ENCODE measurements at regions not wholly inside any gene's neighbourhood (a gene's known extent, or its start where the extent isn't known, plus 50 kb on each side); places are given as distances from the start of the nearest gene placed in this dataset.

DNA sequence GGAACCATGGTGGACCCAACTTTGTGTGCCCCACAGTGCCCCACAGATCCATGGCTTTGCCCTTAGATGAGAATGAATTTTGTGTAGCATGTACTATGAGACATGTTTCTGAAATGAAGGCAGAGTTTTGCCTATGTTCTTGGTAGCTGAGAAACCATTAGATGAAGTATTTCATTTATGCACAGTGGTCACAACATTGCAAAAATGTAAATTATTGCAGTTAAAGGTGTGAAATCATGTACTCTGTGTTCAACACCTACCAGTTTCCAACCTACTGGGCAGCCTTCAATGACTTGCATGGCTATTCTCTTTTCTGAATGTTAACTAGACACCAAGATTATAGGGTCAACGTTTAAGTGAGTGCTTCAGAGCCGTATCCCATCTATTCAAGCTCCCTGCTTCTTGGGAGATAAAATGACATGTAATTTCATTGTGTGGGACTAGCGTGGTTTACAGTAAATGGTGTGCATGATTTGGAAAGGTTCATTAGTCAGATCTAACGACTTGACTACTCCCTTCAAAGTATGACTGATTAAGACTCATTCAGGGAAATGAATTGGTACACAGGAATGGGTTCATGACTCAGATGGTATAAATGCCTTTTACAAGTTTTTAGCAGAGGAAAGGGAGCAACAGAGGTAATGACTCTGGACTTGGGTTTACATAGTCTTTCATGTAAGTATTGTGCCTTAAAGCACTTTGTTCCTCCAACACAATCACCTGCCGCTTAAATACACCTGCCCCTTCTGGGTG is 106.1 kb upstream of the AKIRIN2 start:
- no peaks in the 10 kb centered on the region for H3K79me2 ChIP-seq (ENCODE audit: insufficient read depth, low read length)
- H3K4me1 ChIP-seq (ENCODE audit: insufficient read depth, low read length) = peaks cover 46% of the 10 kb centered on the region
- no peak for DNase-seq (ENCODE audit: low spot score)
- H3K4me3 ChIP-seq (replicated peaks in 1 of 3; ENCODE audit: insufficient read depth in 1 of 3, low read depth in 2 of 3, low read length in 3 of 3) = no peak overlapping the region
- POLR2A ChIA-PET = interaction anchor here (1.0 kb wide), 1 partner anchor 9 kb away, joined by 3 read pairs; no protein-coding TSS in a partner anchor
- no TSS peak for BruUV-seq (replicated peaks)
- no peak overlapping the region for H3K27ac ChIP-seq (ENCODE audit: extremely low read length, insufficient read depth, low read length)
- no peak overlapping the region for H2AFZ ChIP-seq (ENCODE audit: low read length)
- H3K9me3 ChIP-seq (ENCODE audit: low read length) = no peaks in the 10 kb centered on the region
- no peak overlapping the region for H3K9ac ChIP-seq (ENCODE audit: insufficient read depth, low read depth, low read length)
- no peak for FAIRE-seq
- ATAC-seq = no peak
- no peak overlapping the region for H3K4me2 ChIP-seq (ENCODE audit: low read depth, low read length)
- no peaks in the 10 kb centered on the region for H4K20me1 ChIP-seq (ENCODE audit: insufficient read depth, low read length)
- H3K27me3 ChIP-seq (ENCODE audit: control insufficient read depth in 1 of 2, insufficient read depth in 2 of 2, low read length in 2 of 2) = no peaks in the 10 kb centered on the region
- no peaks in the 10 kb centered on the region for H3K36me3 ChIP-seq (replicated peaks in 1 of 2; ENCODE audit: control insufficient read depth in 1 of 2, insufficient read depth in 2 of 2, low read length in 2 of 2)
- intact Hi-C loops (cut with micrococcal nuclease; ENCODE audit: unreplicated experiment) = no loop called here
- in situ Hi-C loops (cut with HindIII; ENCODE audit: extremely low pct_ligation_motif_present, low pct_unique_long_range_greater_than_20kb) = no loop called here
- CTCF ChIA-PET (ENCODE audit: low intra/inter-chr PET ratio, low total read pairs) = no interaction called here
- 92% methylated on average over 5 of the region's 5 CpGs for WGBS (ENCODE audit: low lambda C conversion rate)
- TF ChIP-seq, protein P1, sequence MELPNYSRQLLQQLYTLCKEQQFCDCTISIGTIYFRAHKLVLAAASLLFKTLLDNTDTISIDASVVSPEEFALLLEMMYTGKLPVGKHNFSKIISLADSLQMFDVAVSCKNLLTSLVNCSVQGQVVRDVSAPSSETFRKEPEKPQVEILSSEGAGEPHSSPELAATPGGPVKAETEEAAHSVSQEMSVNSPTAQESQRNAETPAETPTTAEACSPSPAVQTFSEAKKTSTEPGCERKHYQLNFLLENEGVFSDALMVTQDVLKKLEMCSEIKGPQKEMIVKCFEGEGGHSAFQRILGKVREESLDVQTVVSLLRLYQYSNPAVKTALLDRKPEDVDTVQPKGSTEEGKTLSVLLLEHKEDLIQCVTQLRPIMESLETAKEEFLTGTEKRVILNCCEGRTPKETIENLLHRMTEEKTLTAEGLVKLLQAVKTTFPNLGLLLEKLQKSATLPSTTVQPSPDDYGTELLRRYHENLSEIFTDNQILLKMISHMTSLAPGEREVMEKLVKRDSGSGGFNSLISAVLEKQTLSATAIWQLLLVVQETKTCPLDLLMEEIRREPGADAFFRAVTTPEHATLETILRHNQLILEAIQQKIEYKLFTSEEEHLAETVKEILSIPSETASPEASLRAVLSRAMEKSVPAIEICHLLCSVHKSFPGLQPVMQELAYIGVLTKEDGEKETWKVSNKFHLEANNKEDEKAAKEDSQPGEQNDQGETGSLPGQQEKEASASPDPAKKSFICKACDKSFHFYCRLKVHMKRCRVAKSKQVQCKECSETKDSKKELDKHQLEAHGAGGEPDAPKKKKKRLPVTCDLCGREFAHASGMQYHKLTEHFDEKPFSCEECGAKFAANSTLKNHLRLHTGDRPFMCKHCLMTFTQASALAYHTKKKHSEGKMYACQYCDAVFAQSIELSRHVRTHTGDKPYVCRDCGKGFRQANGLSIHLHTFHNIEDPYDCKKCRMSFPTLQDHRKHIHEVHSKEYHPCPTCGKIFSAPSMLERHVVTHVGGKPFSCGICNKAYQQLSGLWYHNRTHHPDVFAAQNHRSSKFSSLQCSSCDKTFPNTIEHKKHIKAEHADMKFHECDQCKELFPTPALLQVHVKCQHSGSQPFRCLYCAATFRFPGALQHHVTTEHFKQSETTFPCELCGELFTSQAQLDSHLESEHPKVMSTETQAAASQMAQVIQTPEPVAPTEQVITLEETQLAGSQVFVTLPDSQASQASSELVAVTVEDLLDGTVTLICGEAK (IDR thresholded peaks at IDR 0.05) = no peak
- TF ChIP-seq, protein P1 (CRISPR knock-in tag; IDR thresholded peaks at IDR 0.05) = no peak
- TF ChIP-seq KDM6A (CRISPR knock-in tag; IDR thresholded peaks at IDR 0.05; ENCODE audit: low read depth) (no peak), ZNF367 (CRISPR knock-in tag; IDR thresholded peaks at IDR 0.05; ENCODE audit: borderline replicate concordance) (no peak), ZBTB38 (CRISPR knock-in tag; IDR thresholded peaks at IDR 0.05) (no peak), ZMYM3 (CRISPR knock-in tag; IDR thresholded peaks at IDR 0.05) (no peak), ZNF737 (CRISPR knock-in tag; IDR thresholded peaks at IDR 0.05; ENCODE audit: borderline replicate concordance) (no peak), ZNF720 (CRISPR knock-in tag; IDR thresholded peaks at IDR 0.05) (no peak), MIER2 (CRISPR knock-in tag; IDR thresholded peaks at IDR 0.05) (no peak)
- TF ChIP-seq, protein P2, sequence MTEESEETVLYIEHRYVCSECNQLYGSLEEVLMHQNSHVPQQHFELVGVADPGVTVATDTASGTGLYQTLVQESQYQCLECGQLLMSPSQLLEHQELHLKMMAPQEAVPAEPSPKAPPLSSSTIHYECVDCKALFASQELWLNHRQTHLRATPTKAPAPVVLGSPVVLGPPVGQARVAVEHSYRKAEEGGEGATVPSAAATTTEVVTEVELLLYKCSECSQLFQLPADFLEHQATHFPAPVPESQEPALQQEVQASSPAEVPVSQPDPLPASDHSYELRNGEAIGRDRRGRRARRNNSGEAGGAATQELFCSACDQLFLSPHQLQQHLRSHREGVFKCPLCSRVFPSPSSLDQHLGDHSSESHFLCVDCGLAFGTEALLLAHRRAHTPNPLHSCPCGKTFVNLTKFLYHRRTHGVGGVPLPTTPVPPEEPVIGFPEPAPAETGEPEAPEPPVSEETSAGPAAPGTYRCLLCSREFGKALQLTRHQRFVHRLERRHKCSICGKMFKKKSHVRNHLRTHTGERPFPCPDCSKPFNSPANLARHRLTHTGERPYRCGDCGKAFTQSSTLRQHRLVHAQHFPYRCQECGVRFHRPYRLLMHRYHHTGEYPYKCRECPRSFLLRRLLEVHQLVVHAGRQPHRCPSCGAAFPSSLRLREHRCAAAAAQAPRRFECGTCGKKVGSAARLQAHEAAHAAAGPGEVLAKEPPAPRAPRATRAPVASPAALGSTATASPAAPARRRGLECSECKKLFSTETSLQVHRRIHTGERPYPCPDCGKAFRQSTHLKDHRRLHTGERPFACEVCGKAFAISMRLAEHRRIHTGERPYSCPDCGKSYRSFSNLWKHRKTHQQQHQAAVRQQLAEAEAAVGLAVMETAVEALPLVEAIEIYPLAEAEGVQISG (CRISPR knock-in tag; IDR thresholded peaks at IDR 0.05) = no peak
- TF ChIP-seq, protein P3, sequence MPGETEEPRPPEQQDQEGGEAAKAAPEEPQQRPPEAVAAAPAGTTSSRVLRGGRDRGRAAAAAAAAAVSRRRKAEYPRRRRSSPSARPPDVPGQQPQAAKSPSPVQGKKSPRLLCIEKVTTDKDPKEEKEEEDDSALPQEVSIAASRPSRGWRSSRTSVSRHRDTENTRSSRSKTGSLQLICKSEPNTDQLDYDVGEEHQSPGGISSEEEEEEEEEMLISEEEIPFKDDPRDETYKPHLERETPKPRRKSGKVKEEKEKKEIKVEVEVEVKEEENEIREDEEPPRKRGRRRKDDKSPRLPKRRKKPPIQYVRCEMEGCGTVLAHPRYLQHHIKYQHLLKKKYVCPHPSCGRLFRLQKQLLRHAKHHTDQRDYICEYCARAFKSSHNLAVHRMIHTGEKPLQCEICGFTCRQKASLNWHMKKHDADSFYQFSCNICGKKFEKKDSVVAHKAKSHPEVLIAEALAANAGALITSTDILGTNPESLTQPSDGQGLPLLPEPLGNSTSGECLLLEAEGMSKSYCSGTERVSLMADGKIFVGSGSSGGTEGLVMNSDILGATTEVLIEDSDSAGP (CRISPR knock-in tag; IDR thresholded peaks at IDR 0.05; ENCODE audit: borderline replicate concordance) = no peak
